Colonic mucosa (tissue), 4 donors: ENCODE measurements at regions not wholly inside any gene's neighbourhood (a gene's known extent, or its start where the extent isn't known, plus 50 kb on each side); places are given as distances from the start of the nearest gene placed in this dataset.

Experiments
- DNase-seq: peaks from one replicate; pipeline ENCODE4 v3.0.0-alpha.2; 2020
- H3K27ac ChIP-seq: fragments of 200-600 bp; one replicate; pipeline ENCODE4 v1.8.0; 2021
- H3K27me3 ChIP-seq: fragments of 200-600 bp; one replicate; pipeline ENCODE4 v1.8.0; 2021
- H3K36me3 ChIP-seq: fragments of 200-600 bp; one replicate; pipeline ENCODE4 v1.8.0; 2021
- H3K4me1 ChIP-seq: fragments of 200-600 bp; one replicate; pipeline ENCODE4 v1.8.0; 2021; ENCODE audit warnings: mild to moderate bottlenecking
- H3K4me3 ChIP-seq: fragments of 200-600 bp; one replicate; pipeline ENCODE4 v1.8.0; 2021
- H3K9ac ChIP-seq, 2 donors: one replicate each; pipeline ENCODE4 v1.7.0; 2013; ENCODE audit warnings: control low read depth in 2 of 2, low read depth in 2 of 2, low read length in 2 of 2
- H3K9me3 ChIP-seq: fragments of 200-600 bp; one replicate; pipeline ENCODE4 v1.8.0; 2021
- CTCF ChIP-seq: fragments of 200-600 bp; IDR thresholded peaks from one replicate; pipeline ENCODE4 v1.8.0; 2022; ENCODE audit warnings: antibody characterized with exemption, mild to moderate bottlenecking
- intact Hi-C: fragments of 100-400 bp; cut with DNase I; formaldehyde crosslinking; loops from one replicate; pipeline ENCODE4 v1.14.1; 2022
- donor health status: healthy.
- donor health status: DM: no; HTN: no; CAD: no.
- donor health status: DM: no; HTN: no; CAD: no.

DNA sequence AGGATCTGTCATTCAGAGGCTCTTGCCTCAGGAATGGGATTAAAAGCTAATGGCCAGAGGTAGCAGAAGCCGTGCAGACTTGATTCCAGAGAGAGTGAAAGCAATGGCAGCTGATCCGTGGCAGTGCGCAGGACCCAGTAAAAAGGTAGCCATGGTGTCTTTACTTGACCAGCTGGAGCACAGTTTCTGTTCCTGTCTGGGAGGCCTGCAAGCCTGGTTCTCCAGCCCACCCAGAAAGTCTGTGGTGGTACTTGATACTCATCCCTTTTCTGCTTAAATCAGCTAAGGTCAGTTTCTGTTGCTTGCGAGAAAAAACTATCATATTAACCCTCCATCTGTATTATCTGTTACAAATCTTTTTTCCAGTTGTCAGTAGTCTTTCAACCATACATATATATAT lies 86.7 kb downstream of the RPS6KA4 start:
- peaks cover 16% of the 10 kb centered on the region for H3K4me1 ChIP-seq
- H3K4me3 ChIP-seq, result no peak overlapping the region
- intact Hi-C loops, result loop anchor here (5.0 kb wide), 1 partner anchor 207 kb away; no protein-coding TSS in a partner anchor
- H3K27ac ChIP-seq, result no peak overlapping the region
- no peaks in the 10 kb centered on the region for H3K36me3 ChIP-seq
- H3K9ac ChIP-seq, result no peak overlapping the region
- H3K27me3 ChIP-seq, result no peaks in the 10 kb centered on the region
- TF ChIP-seq CTCF, result no peak
- no peaks in the 10 kb centered on the region for H3K9me3 ChIP-seq
- no peak for DNase-seq

DNA sequence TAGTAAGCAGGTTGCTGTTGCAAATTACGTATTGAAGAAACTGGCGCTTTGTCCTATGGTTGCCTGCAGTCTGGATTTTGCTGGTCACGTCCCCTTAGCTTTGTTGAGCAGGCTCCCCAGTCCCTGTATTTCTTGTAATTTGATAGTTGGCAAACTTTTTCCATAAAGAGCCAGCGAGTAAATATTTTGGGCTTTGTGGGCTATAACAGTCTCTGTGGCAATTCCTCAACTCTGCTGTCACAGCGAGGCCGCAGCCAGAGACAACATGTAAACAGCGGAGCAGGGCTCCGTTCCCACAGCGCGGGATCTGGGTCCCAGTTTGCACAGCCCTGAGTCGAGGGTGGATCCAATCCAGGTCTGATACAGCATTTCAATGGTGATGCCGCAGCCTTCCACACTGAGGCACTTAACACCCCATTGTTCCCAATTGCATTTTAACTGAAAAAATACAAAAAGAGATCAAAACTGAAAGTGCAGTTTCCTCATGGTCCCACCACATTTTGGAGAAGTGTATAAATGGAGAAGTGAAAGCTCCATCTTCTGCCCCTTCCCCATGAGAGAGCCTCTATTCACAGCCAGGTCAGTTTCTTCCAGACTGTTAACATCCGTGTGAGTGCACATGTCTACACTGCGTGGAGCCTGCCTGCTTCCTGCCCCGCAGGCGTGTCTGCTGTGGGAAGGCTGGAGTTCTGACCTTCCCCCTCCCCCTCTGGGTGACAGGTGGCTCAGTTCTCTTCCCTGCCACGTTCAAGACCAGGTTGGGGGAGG lies 89.1 kb downstream of the RPS6KA4 start:
- H3K27me3 ChIP-seq, result no peaks in the 10 kb centered on the region
- intact Hi-C loops, result loop anchor here (5.0 kb wide), 1 partner anchor 204 kb away; no protein-coding TSS in a partner anchor
- DNase-seq, result peak; percentile 38
- H3K27ac ChIP-seq, result peak overlapping the region; percentile 59
- no peak for TF ChIP-seq CTCF
- H3K36me3 ChIP-seq, result no peaks in the 10 kb centered on the region
- no peaks in the 10 kb centered on the region for H3K9me3 ChIP-seq
- H3K4me3 ChIP-seq, result peak overlapping the region; percentile 19
- H3K4me1 ChIP-seq, result peaks cover 16% of the 10 kb centered on the region
- peak overlapping the region; percentile 33 to 38 for H3K9ac ChIP-seq

DNA sequence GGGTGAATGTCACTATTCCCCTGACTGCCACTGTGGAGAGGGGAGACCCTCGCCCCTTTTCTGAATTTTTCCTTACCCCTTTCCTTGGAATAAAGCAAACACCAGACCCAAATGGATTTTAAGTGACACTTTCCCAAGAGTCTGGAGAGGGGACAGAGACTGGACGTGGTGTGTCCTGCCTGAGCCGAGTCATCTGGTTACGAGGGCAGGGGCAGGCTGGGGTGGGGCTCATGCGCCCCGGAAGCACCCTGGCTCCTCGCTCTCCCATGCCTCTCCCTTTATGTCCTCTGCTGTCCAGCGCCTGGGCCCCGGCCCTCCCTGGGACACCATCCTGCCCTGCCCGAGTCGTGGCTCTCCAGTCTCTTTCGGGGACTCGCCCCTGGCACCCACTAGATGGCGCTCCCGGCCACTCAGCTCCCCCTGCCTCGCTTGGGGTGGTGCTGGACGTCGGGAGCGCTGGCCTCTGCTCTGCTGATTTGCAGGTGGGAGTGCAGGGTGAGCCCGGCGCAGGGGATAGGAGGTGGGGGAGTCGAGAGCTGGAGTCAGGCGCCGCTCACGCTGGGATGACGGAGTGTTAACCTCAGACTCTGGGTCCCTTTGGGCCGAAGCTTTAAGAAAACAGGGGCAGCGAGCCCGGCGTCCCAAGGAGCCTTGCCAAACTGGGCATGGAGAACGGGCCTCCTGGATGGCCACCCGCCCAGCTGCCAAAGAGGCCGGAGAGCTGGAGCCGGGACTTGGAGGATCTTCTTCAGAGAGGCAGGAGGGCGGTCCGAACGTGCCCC lies 89.8 kb downstream of the RPS6KA4 start:
- intact Hi-C loops, result loop anchor here (5.0 kb wide), 1 partner anchor 204 kb away; no protein-coding TSS in a partner anchor
- Histone ChIP-seq H3K27me3 (no peaks in the 10 kb centered on the region), H3K27ac (peak overlapping the region; percentile 59), H3K9ac (peak overlapping the region; percentile 38), H3K4me3 (peak overlapping the region; percentile 19), H3K36me3 (no peaks in the 10 kb centered on the region), H3K9me3 (no peaks in the 10 kb centered on the region), H3K4me1 (peaks cover 16% of the 10 kb centered on the region)
- peak; percentile 84 for DNase-seq
- peak; percentile 82 for TF ChIP-seq CTCF

GRCh38 chr11:64449381-64450167 lies 90.6 kb downstream of the RPS6KA4 start:
- peak; percentile 73 for DNase-seq
- peak; percentile 75 for TF ChIP-seq CTCF
- H3K9ac ChIP-seq, result peak overlapping the region in 1 of 2 donors; percentile 38
- no peaks in the 10 kb centered on the region for H3K27me3 ChIP-seq
- H3K27ac ChIP-seq, result no peak overlapping the region
- peaks cover 16% of the 10 kb centered on the region for H3K4me1 ChIP-seq
- H3K36me3 ChIP-seq, result no peaks in the 10 kb centered on the region
- no peaks in the 10 kb centered on the region for H3K9me3 ChIP-seq
- H3K4me3 ChIP-seq, result peak overlapping the region; percentile 19
- intact Hi-C loops, result loop anchor here (5.0 kb wide), 1 partner anchor 203 kb away; no protein-coding TSS in a partner anchor

GRCh38 chr11:64450168-64450560 lies 91.2 kb downstream of the RPS6KA4 start:
- H3K36me3 ChIP-seq, result no peaks in the 10 kb centered on the region
- TF ChIP-seq CTCF, result no peak
- intact Hi-C loops, result no loop called here
- H3K4me1 ChIP-seq, result peaks cover 16% of the 10 kb centered on the region
- DNase-seq, result no peak
- no peak overlapping the region for H3K4me3 ChIP-seq
- no peak overlapping the region for H3K27ac ChIP-seq
- H3K9ac ChIP-seq, result no peak overlapping the region
- H3K9me3 ChIP-seq, result no peaks in the 10 kb centered on the region
- H3K27me3 ChIP-seq, result no peaks in the 10 kb centered on the region
